ENCODE measurements at regions not wholly inside any gene's neighbourhood (a gene's known extent, or its start where the extent isn't known, plus 50 kb on each side); places are given as distances from the start of the nearest gene placed in this dataset.

DNA sequence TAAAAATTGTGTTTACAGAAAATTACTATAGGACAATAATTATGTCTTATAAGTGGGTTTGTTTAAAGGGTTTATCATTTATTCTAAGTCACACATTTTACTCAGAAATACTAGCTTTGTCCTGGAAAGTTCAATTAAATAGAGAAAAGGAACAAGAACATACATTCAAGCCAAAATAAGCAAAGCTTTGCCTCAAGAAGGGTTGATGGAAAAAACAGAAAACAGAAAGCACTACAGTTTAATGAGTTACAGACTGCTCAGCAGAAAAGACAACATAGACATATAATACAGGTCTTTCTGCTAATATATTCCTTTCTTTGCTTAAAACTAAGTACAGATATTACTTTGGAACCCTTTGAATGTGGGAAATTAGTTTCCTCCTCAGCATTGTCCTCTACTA, 703.0 kb upstream of the LRFN5 start:
- DNase-seq (no peak), ATAC-seq (no peak)
- no peaks in the 10 kb centered on the region for H3K36me3 ChIP-seq (replicated peaks in 1 of 2; ENCODE audit: insufficient read depth in 1 of 2, low read depth in 2 of 2)
- TF ChIP-seq POLR2A (IDR thresholded peaks at IDR 0.05) (no peak), CTCF (IDR thresholded peaks at IDR 0.05) (no peak)
- H3K27ac ChIP-seq = no peak overlapping the region
- no peaks in the 10 kb centered on the region for H3K27me3 ChIP-seq
- intact Hi-C loops (cut with DNase I) = no loop called here
- no peak overlapping the region for H3K4me3 ChIP-seq
- H3K4me1 ChIP-seq = no peaks in the 10 kb centered on the region
- H3K9me3 ChIP-seq = no peaks in the 10 kb centered on the region

GRCh38 chr14:40899435-40899834, 707.2 kb upstream of the LRFN5 start:
- no peak for DNase-seq
- Histone ChIP-seq H3K4me1 (no peaks in the 10 kb centered on the region), H3K27ac (no peak overlapping the region), H3K4me3 (no peak overlapping the region), H3K27me3 (no peaks in the 10 kb centered on the region), H3K9me3 (no peaks in the 10 kb centered on the region), H3K36me3 (replicated peaks in 1 of 2; ENCODE audit: insufficient read depth in 1 of 2, low read depth in 2 of 2) (no peaks in the 10 kb centered on the region)
- intact Hi-C loops (cut with DNase I) = no loop called here
- 13 to 32% methylated on average over 2 of the region's 2 CpGs for WGBS, 2 donors
- ATAC-seq = no peak
- TF ChIP-seq POLR2A (IDR thresholded peaks at IDR 0.05) = no peak
- TF ChIP-seq CTCF (IDR thresholded peaks at IDR 0.05) = no peak

GRCh38 chr14:40894846-40895245, 711.8 kb upstream of the LRFN5 start:
- H3K4me1 ChIP-seq = no peaks in the 10 kb centered on the region
- no peaks in the 10 kb centered on the region for H3K36me3 ChIP-seq (replicated peaks in 1 of 2; ENCODE audit: insufficient read depth in 1 of 2, low read depth in 2 of 2)
- H3K9me3 ChIP-seq = no peaks in the 10 kb centered on the region
- DNase-seq (no peak), ATAC-seq (no peak)
- TF ChIP-seq POLR2A (IDR thresholded peaks at IDR 0.05) = no peak
- TF ChIP-seq CTCF (IDR thresholded peaks at IDR 0.05) = no peak
- H3K27me3 ChIP-seq = no peaks in the 10 kb centered on the region
- no peak overlapping the region for H3K27ac ChIP-seq
- no peak overlapping the region for H3K4me3 ChIP-seq
- intact Hi-C loops (cut with DNase I) = no loop called here
- WGBS, 2 donors = 71 to 84% methylated on average over 2 of the region's 2 CpGs

- Histone ChIP-seq H3K9me3 (no peaks in the 10 kb centered on the region), H3K4me1 (no peaks in the 10 kb centered on the region), H3K27me3 (no peaks in the 10 kb centered on the region), H3K27ac (no peak overlapping the region), H3K4me3 (no peak overlapping the region), H3K36me3 (replicated peaks in 1 of 2; ENCODE audit: insufficient read depth in 1 of 2, low read depth in 2 of 2) (no peaks in the 10 kb centered on the region)
- ATAC-seq = no peak
- no peak for DNase-seq
- TF ChIP-seq POLR2A (IDR thresholded peaks at IDR 0.05) = no peak
- no peak for TF ChIP-seq CTCF (IDR thresholded peaks at IDR 0.05)
- intact Hi-C loops (cut with DNase I) = no loop called here
Observed at GRCh38 chr14:40889126-40889525, 717.5 kb upstream of the LRFN5 start.

DNA sequence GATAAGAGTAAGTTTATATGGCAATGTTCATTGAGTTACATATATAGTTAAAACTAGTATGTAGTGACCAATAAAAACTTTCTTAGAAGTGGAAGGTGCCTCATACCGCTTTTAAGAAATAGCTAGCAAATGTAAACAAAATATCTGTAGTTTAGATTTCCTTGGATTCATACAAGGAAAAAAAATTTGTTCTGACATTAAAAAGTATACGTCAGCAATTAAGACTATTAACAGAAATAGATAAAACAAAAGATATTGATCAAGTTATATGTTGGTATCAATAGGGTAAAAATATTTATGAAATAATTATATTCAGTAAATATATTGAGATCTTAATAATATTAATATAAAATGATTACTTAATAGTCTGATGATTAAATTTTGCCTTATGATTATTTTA, 718.8 kb upstream of the LRFN5 start:
- Histone ChIP-seq H3K4me3 (no peak overlapping the region), H3K27ac (no peak overlapping the region), H3K27me3 (no peaks in the 10 kb centered on the region), H3K36me3 (replicated peaks in 1 of 2; ENCODE audit: insufficient read depth in 1 of 2, low read depth in 2 of 2) (no peaks in the 10 kb centered on the region), H3K4me1 (no peaks in the 10 kb centered on the region), H3K9me3 (no peaks in the 10 kb centered on the region)
- no peak for TF ChIP-seq CTCF (IDR thresholded peaks at IDR 0.05)
- TF ChIP-seq POLR2A (IDR thresholded peaks at IDR 0.05) = no peak
- intact Hi-C loops (cut with DNase I) = no loop called here
- 68 to 78% methylated on average over 2 of the region's 2 CpGs for WGBS, 2 donors
- ATAC-seq (no peak), DNase-seq (no peak)
